ENCODE measurements at regions not wholly inside any gene's neighbourhood (a gene's known extent, or its start where the extent isn't known, plus 50 kb on each side); places are given as distances from the start of the nearest gene placed in this dataset.

DNA sequence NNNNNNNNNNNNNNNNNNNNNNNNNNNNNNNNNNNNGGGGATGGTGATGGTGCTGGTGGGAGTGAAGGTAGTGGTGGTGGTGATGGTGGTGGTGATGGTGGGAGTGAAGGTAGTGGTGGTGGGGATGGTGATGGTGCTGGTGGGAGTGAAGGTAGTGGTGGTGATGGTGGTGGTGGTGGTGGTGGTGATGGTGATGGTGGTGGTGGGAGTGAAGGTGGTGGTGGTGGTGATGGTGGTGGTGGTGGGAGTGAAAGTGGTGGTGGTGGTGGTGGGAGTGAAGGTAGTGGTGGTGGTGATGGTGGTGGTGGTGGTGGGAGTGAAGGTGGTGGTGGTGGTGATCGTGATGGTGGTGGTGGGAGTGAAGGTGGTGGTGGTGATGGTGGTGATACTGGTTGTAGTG is 93.6 kb downstream of the CRYAA start:
- H3K9me3 ChIP-seq: no peaks in the 10 kb centered on the region
- no peak overlapping the region for H3K4me3 ChIP-seq
- intact Hi-C loops (cut with DNase I; ENCODE audit: low total_unique reads): no loop called here
- no peak for DNase-seq
- H3K27me3 ChIP-seq: no peaks in the 10 kb centered on the region
- no peaks in the 10 kb centered on the region for H3K4me1 ChIP-seq
- H3K36me3 ChIP-seq: no peaks in the 10 kb centered on the region
- no peak overlapping the region for H3K27ac ChIP-seq
- no peak for TF ChIP-seq POLR2A (IDR thresholded peaks at IDR 0.05)
- TF ChIP-seq, protein P1, sequence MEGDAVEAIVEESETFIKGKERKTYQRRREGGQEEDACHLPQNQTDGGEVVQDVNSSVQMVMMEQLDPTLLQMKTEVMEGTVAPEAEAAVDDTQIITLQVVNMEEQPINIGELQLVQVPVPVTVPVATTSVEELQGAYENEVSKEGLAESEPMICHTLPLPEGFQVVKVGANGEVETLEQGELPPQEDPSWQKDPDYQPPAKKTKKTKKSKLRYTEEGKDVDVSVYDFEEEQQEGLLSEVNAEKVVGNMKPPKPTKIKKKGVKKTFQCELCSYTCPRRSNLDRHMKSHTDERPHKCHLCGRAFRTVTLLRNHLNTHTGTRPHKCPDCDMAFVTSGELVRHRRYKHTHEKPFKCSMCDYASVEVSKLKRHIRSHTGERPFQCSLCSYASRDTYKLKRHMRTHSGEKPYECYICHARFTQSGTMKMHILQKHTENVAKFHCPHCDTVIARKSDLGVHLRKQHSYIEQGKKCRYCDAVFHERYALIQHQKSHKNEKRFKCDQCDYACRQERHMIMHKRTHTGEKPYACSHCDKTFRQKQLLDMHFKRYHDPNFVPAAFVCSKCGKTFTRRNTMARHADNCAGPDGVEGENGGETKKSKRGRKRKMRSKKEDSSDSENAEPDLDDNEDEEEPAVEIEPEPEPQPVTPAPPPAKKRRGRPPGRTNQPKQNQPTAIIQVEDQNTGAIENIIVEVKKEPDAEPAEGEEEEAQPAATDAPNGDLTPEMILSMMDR (IDR thresholded peaks at IDR 0.05): no peak

Data from uterus (tissue), 3 donors.